Prostate gland (tissue), 2 donors: ENCODE measurements at regions not wholly inside any gene's neighbourhood (a gene's known extent, or its start where the extent isn't known, plus 50 kb on each side); places are given as distances from the start of the nearest gene placed in this dataset.

Experiments used
- CTCF ChIP-seq, 4 experiments: fragments of 200-600 bp in 2 of 4; fragments of 450-650 bp in 2 of 4; sonication (generic) in 2 of 4; IDR thresholded peaks; 1 replicate in 3 of 4; 2 replicates in 1 of 4; pipeline ENCODE4 v1.5.1; 2016 to 2019; ENCODE audit warnings: antibody characterized with exemption in 4 of 4, mild to moderate bottlenecking in 2 of 4, moderate library complexity in 2 of 4
- POLR2A ChIP-seq: fragments of 450-650 bp; IDR thresholded peaks from one replicate; pipeline ENCODE4 v1.6.1; 2016; ENCODE audit warnings: antibody characterized with exemption, mild to moderate bottlenecking

GRCh38 chr2:18800240-18800971 lies 211.0 kb upstream of the NT5C1B start:
- TF ChIP-seq CTCF (IDR thresholded peaks at IDR 0.05), result no peak
- no peak for TF ChIP-seq POLR2A
